ENCODE measurements at regions not wholly inside any gene's neighbourhood (a gene's known extent, or its start where the extent isn't known, plus 50 kb on each side); places are given as distances from the start of the nearest gene placed in this dataset.

- no peaks in the 10 kb centered on the region for H3K4me1 Mint-ChIP-seq
- H3K4me3 Mint-ChIP-seq = no peak overlapping the region
- Histone ChIP-seq H3K4me3 (ENCODE audit: low read length) (no peak overlapping the region), H3K27me3 (ENCODE audit: control insufficient read depth in 2 of 2, insufficient read depth in 2 of 2, low read length in 2 of 2) (no peaks in the 10 kb centered on the region), H3K9me3 (ENCODE audit: control insufficient read depth in 2 of 3, low read length in 3 of 3) (no peaks in the 10 kb centered on the region), H3K4me1 (ENCODE audit: control insufficient read depth in 2 of 2, insufficient read depth in 2 of 2, low read length in 2 of 2) (no peaks in the 10 kb centered on the region), H3K36me3 (ENCODE audit: control insufficient read depth in 2 of 3, insufficient read depth in 3 of 3, low read length in 3 of 3) (no peaks in the 10 kb centered on the region), H3K27ac (ENCODE audit: low read depth, low read length) (no peak overlapping the region)
- ATAC-seq (no peak), DNase-seq (no peak)
- intact Hi-C loops (cut with micrococcal nuclease) = no loop called here
- no peaks in the 10 kb centered on the region for H3K9me3 Mint-ChIP-seq
- ChIA-PET CTCF (no interaction called here), POLR2A (no interaction called here)
- H3K36me3 Mint-ChIP-seq = no peaks in the 10 kb centered on the region
- H3K27ac Mint-ChIP-seq = no peak overlapping the region
- peaks cover 0 to 13% (median 5%) of the 10 kb centered on the region in 5 donors for H3K27me3 Mint-ChIP-seq
Measured at GRCh38 chr9:27671636-27672035, 98.4 kb upstream of the C9orf72 start.

GRCh38 chr9:27672718-27673117, 99.4 kb upstream of the C9orf72 start:
- H3K27ac Mint-ChIP-seq = no peak overlapping the region
- ChIA-PET POLR2A (no interaction called here), CTCF (no interaction called here)
- H3K4me1 Mint-ChIP-seq = no peaks in the 10 kb centered on the region
- H3K4me3 ChIP-seq (ENCODE audit: low read length) = no peak overlapping the region
- no peaks in the 10 kb centered on the region for H3K9me3 ChIP-seq (ENCODE audit: control insufficient read depth in 2 of 3, low read length in 3 of 3)
- no peaks in the 10 kb centered on the region for H3K36me3 Mint-ChIP-seq
- no peak overlapping the region for H3K4me3 Mint-ChIP-seq
- ATAC-seq (no peak), DNase-seq (no peak)
- H3K4me1 ChIP-seq (ENCODE audit: control insufficient read depth in 2 of 2, insufficient read depth in 2 of 2, low read length in 2 of 2) = no peaks in the 10 kb centered on the region
- no peaks in the 10 kb centered on the region for H3K9me3 Mint-ChIP-seq
- H3K27me3 Mint-ChIP-seq = peaks cover 0 to 9% (median 5%) of the 10 kb centered on the region in 5 donors
- no peak overlapping the region for H3K27ac ChIP-seq (ENCODE audit: low read depth, low read length)
- no peaks in the 10 kb centered on the region for H3K36me3 ChIP-seq (ENCODE audit: control insufficient read depth in 2 of 3, insufficient read depth in 3 of 3, low read length in 3 of 3)
- H3K27me3 ChIP-seq (ENCODE audit: control insufficient read depth in 2 of 2, insufficient read depth in 2 of 2, low read length in 2 of 2) = no peaks in the 10 kb centered on the region
- intact Hi-C loops (cut with micrococcal nuclease) = no loop called here

- Histone ChIP-seq H3K4me1 (ENCODE audit: control insufficient read depth in 2 of 2, insufficient read depth in 2 of 2, low read length in 2 of 2) (no peaks in the 10 kb centered on the region), H3K27me3 (ENCODE audit: control insufficient read depth in 2 of 2, insufficient read depth in 2 of 2, low read length in 2 of 2) (no peaks in the 10 kb centered on the region), H3K4me3 (ENCODE audit: low read length) (no peak overlapping the region), H3K27ac (ENCODE audit: low read depth, low read length) (no peak overlapping the region), H3K9me3 (ENCODE audit: control insufficient read depth in 2 of 3, low read length in 3 of 3) (no peaks in the 10 kb centered on the region), H3K36me3 (ENCODE audit: control insufficient read depth in 2 of 3, insufficient read depth in 3 of 3, low read length in 3 of 3) (no peaks in the 10 kb centered on the region)
- H3K27ac Mint-ChIP-seq = no peak overlapping the region
- POLR2A ChIA-PET = no interaction called here
- CTCF ChIA-PET = no interaction called here
- intact Hi-C loops (cut with micrococcal nuclease) = no loop called here
- H3K9me3 Mint-ChIP-seq = no peaks in the 10 kb centered on the region
- H3K4me1 Mint-ChIP-seq = no peaks in the 10 kb centered on the region
- no peaks in the 10 kb centered on the region for H3K36me3 Mint-ChIP-seq
- DNase-seq (no peak), ATAC-seq (no peak)
- H3K4me3 Mint-ChIP-seq = no peak overlapping the region
- peaks cover 0 to 9% (median 5%) of the 10 kb centered on the region in 5 donors for H3K27me3 Mint-ChIP-seq
Measured at GRCh38 chr9:27673641-27674040, 100.4 kb upstream of the C9orf72 start.

GRCh38 chr9:27675354-27675753, 102.1 kb upstream of the C9orf72 start:
- Mint-ChIP-seq H3K27ac (no peak overlapping the region), H3K9me3 (no peaks in the 10 kb centered on the region), H3K4me1 (no peaks in the 10 kb centered on the region), H3K4me3 (no peak overlapping the region), H3K36me3 (no peaks in the 10 kb centered on the region), H3K27me3 (peaks cover 0 to 9% (median 5%) of the 10 kb centered on the region in 5 donors)
- POLR2A ChIA-PET = no interaction called here
- Histone ChIP-seq H3K36me3 (ENCODE audit: control insufficient read depth in 2 of 3, insufficient read depth in 3 of 3, low read length in 3 of 3) (no peaks in the 10 kb centered on the region), H3K4me1 (ENCODE audit: control insufficient read depth in 2 of 2, insufficient read depth in 2 of 2, low read length in 2 of 2) (no peaks in the 10 kb centered on the region), H3K9me3 (ENCODE audit: control insufficient read depth in 2 of 3, low read length in 3 of 3) (no peaks in the 10 kb centered on the region), H3K27me3 (ENCODE audit: control insufficient read depth in 2 of 2, insufficient read depth in 2 of 2, low read length in 2 of 2) (no peaks in the 10 kb centered on the region), H3K4me3 (ENCODE audit: low read length) (no peak overlapping the region), H3K27ac (ENCODE audit: low read depth, low read length) (no peak overlapping the region)
- DNase-seq (no peak), ATAC-seq (no peak)
- intact Hi-C loops (cut with micrococcal nuclease) = no loop called here
- CTCF ChIA-PET = no interaction called here

DNA sequence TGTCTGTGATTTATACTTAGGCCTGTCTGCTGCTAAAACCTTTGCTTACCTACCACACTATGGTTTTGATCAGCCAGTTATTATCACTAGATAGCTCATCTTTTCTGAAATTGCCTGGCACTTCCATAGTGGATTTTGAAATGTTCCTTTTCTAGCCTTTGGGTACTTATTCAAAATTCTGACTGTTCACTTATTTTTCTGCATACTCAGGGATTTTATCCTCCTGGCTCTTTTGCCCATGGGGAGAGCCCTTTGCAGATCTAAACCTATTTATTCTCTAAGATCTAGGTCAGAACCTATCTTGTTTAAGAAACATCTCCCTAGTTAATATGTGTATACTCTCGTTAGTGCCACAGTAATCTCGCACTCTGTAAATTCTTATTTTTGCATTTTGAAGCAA, 103.5 kb upstream of the C9orf72 start:
- Mint-ChIP-seq H3K4me3 (no peak overlapping the region), H3K27me3 (peaks cover 0 to 8% (median 4%) of the 10 kb centered on the region in 5 donors), H3K36me3 (no peaks in the 10 kb centered on the region), H3K27ac (no peak overlapping the region), H3K4me1 (no peaks in the 10 kb centered on the region), H3K9me3 (no peaks in the 10 kb centered on the region)
- Histone ChIP-seq H3K4me1 (ENCODE audit: control insufficient read depth in 2 of 2, insufficient read depth in 2 of 2, low read length in 2 of 2) (no peaks in the 10 kb centered on the region), H3K27me3 (ENCODE audit: control insufficient read depth in 2 of 2, insufficient read depth in 2 of 2, low read length in 2 of 2) (no peaks in the 10 kb centered on the region), H3K27ac (ENCODE audit: low read depth, low read length) (no peak overlapping the region), H3K4me3 (ENCODE audit: low read length) (no peak overlapping the region), H3K9me3 (ENCODE audit: control insufficient read depth in 2 of 3, low read length in 3 of 3) (no peaks in the 10 kb centered on the region), H3K36me3 (ENCODE audit: control insufficient read depth in 2 of 3, insufficient read depth in 3 of 3, low read length in 3 of 3) (no peaks in the 10 kb centered on the region)
- no peak for ATAC-seq
- intact Hi-C loops (cut with micrococcal nuclease) = no loop called here
- ChIA-PET POLR2A (no interaction called here), CTCF (no interaction called here)
- DNase-seq = no peak

DNA sequence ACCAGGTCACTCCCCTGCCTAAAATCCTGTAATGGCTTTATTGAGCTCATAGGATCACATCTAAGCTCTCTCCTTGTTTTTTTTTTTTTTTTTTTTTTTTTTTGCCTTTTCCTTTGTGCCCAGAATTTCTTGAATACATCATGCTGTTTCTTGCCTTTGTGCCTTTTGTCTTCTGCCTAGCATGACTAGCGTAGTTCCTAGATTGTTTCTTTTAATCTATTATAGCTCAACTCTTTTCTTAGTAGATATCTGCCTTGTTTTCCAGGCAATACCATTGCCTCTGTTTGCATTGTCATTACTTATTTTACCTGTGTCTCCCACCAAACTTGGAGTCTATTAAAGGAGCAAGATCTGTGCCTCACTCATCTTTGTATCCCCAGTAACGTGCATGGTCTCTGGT, 106.1 kb upstream of the C9orf72 start:
- ATAC-seq (no peak), DNase-seq (no peak)
- Histone ChIP-seq H3K27ac (ENCODE audit: low read depth, low read length) (no peak overlapping the region), H3K4me3 (ENCODE audit: low read length) (no peak overlapping the region), H3K27me3 (ENCODE audit: control insufficient read depth in 2 of 2, insufficient read depth in 2 of 2, low read length in 2 of 2) (no peaks in the 10 kb centered on the region), H3K4me1 (ENCODE audit: control insufficient read depth in 2 of 2, insufficient read depth in 2 of 2, low read length in 2 of 2) (no peaks in the 10 kb centered on the region), H3K9me3 (ENCODE audit: control insufficient read depth in 2 of 3, low read length in 3 of 3) (no peaks in the 10 kb centered on the region), H3K36me3 (ENCODE audit: control insufficient read depth in 2 of 3, insufficient read depth in 3 of 3, low read length in 3 of 3) (no peaks in the 10 kb centered on the region)
- intact Hi-C loops (cut with micrococcal nuclease) = no loop called here
- no peak overlapping the region for H3K27ac Mint-ChIP-seq
- CTCF ChIA-PET = no interaction called here
- peaks cover 0 to 4% (median 4%) of the 10 kb centered on the region in 5 donors for H3K27me3 Mint-ChIP-seq
- H3K9me3 Mint-ChIP-seq = no peaks in the 10 kb centered on the region
- POLR2A ChIA-PET = no interaction called here
- no peak overlapping the region for H3K4me3 Mint-ChIP-seq
- no peaks in the 10 kb centered on the region for H3K4me1 Mint-ChIP-seq
- H3K36me3 Mint-ChIP-seq = no peaks in the 10 kb centered on the region

DNA sequence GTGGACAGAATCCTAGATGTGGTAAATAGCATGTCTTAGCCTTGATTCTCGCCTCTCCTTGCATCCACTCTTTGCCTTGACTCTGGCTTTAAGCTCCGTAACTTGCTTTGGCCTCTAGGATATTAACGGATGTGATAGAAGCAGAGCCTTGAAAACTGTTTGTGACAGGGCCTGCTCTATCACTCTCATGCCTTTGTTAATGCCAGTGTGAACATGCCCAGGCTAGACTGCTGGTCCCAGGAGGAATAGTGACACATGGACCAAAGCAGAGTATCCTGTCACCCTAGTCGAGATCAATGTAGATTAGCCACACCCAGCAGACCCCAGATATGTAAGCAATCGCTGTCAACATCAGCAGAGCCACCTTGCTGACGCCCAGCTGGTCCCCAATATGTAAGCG, 109.9 kb upstream of the C9orf72 start:
- no peaks in the 10 kb centered on the region for H3K4me1 ChIP-seq (ENCODE audit: control insufficient read depth in 2 of 2, insufficient read depth in 2 of 2, low read length in 2 of 2)
- POLR2A ChIA-PET = no interaction called here
- Mint-ChIP-seq H3K9me3 (no peaks in the 10 kb centered on the region), H3K4me1 (no peaks in the 10 kb centered on the region), H3K27me3 (peaks cover 0 to 11% (median 0%) of the 10 kb centered on the region in 5 donors), H3K4me3 (no peak overlapping the region), H3K27ac (no peak overlapping the region), H3K36me3 (no peaks in the 10 kb centered on the region)
- no peaks in the 10 kb centered on the region for H3K27me3 ChIP-seq (ENCODE audit: control insufficient read depth in 2 of 2, insufficient read depth in 2 of 2, low read length in 2 of 2)
- no peak overlapping the region for H3K27ac ChIP-seq (ENCODE audit: low read depth, low read length)
- H3K4me3 ChIP-seq (ENCODE audit: low read length) = no peak overlapping the region
- ATAC-seq = no peak
- intact Hi-C loops (cut with micrococcal nuclease) = no loop called here
- no peaks in the 10 kb centered on the region for H3K36me3 ChIP-seq (ENCODE audit: control insufficient read depth in 2 of 3, insufficient read depth in 3 of 3, low read length in 3 of 3)
- CTCF ChIA-PET = interaction anchor here (0.6 kb wide), 1 partner anchor 795 kb away, joined by 3 read pairs; no protein-coding TSS in a partner anchor
- no peaks in the 10 kb centered on the region for H3K9me3 ChIP-seq (ENCODE audit: control insufficient read depth in 2 of 3, low read length in 3 of 3)
- no peak for DNase-seq
